NCI-H345 treated with DMSO at 0.1 percent for 48 hours (cell line): ENCODE measurements at regions not wholly inside any gene's neighbourhood (a gene's known extent, or its start where the extent isn't known, plus 50 kb on each side); places are given as distances from the start of the nearest gene placed in this dataset.

Experiments used
- DNase-seq: peaks from one replicate; lab custom pipeline; 2025; ENCODE audit not compliant: unreplicated experiment; lab: John Stamatoyannopoulos, UW

- DNase-seq = no peak
Measured at GRCh38 chr13:107358866-107359265, 790.9 kb upstream of the ARGLU1 start.

- DNase-seq = no peak
Measured at GRCh38 chr13:107351305-107351704, 783.4 kb upstream of the ARGLU1 start.

DNA sequence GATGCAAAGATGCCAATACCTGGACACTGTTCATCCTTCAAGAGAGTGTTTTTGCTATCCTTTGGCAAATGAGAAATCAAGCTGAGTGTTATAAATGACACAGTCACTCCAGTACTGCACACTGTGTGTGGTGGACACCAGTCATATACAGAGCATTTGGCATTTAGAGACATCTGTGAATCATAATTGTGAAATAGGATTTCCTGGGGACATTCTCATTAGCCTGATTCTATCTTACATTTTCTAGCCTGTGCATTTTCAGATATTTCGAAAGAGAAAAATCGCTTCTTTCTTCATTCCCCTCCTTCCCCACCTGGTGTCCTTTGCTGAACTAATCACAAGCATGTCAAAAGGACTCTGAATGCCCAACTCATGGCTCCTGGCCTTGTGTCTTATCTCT is 781.0 kb upstream of the ARGLU1 start:
- no peak for DNase-seq

DNA sequence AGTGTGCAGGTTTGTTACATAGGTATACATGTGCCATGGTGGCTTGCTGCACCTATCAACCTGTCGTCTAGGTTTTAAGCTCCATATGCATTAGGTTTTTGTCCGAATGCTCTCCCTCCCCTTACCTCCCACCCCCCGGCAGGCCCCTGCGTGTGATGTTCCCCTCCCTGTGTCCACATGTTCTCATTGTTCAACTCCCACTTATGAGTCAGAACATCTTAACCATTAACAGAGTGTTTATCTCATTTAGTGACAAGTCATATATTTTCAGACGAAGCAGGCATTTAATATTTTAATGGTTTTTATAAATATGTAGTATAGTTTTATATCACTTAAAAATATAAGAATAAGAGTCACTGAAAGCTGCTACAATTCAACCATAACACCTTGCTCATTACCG is 780.5 kb upstream of the ARGLU1 start:
- DNase-seq = no peak

GRCh38 chr13:107347641-107348369 is 779.9 kb upstream of the ARGLU1 start:
- no peak for DNase-seq

GRCh38 chr13:107342747-107343146 is 774.8 kb upstream of the ARGLU1 start:
- no peak for DNase-seq

- DNase-seq = no peak
Measured at GRCh38 chr13:107339209-107339608, 771.3 kb upstream of the ARGLU1 start.

DNA sequence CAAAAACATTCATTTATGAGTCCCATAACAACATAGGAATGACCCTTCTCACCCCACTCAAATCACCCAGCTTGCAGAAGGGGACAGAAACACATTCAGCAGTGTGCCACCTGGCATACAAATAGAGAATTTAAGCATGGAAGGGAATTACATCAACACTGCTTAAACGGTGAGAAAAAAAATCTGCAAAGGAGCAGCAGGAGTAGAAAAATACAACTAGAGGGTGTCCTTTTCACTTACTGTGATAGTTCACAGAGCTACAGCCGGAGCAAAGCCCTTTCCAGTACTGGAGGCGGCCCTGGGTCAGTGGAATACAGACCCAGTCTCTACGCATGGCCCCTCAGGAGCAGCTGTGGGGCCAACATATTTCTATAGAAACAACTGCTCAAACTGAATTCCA is 764.3 kb upstream of the ARGLU1 start:
- no peak for DNase-seq

DNA sequence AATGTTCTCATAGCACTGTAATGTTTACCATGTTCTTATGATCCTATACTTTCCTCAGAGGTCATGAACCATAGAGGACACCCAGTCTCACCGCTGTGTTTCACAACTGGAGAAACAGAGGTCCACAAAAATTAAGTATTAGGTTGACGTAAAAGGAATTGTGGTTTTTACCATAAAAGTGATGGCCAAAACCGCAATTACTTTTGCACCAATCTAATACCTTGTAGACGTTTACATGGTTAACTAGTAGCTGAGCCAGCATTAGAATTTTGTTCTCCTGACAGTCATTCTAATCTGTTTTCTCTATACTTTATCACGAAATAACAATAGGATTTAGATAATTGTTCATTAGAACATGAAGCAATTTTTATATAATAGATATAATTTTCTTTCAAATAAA is 763.4 kb upstream of the ARGLU1 start:
- no peak for DNase-seq

- no peak for DNase-seq
Measured at GRCh38 chr13:107330484-107330883, 762.5 kb upstream of the ARGLU1 start.

DNA sequence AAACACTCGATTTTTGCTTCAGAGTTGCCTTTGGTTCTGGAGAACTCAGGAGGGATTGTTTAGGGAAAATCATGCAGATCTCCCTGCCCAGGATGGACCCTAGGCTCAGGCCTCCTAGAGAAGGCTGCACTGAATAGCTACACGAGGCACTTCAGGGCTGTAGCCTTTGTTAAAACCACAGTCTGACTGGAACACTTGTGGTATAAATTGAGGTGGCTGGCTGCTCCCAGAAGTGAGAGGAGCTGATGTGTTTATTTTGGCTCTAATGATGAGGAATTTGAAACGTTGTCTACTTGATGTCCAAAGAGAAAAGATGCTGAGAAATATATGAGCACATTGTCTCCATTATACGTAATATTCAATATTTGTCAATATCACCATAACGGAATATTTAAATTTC is 762.1 kb upstream of the ARGLU1 start:
- DNase-seq = no peak

DNA sequence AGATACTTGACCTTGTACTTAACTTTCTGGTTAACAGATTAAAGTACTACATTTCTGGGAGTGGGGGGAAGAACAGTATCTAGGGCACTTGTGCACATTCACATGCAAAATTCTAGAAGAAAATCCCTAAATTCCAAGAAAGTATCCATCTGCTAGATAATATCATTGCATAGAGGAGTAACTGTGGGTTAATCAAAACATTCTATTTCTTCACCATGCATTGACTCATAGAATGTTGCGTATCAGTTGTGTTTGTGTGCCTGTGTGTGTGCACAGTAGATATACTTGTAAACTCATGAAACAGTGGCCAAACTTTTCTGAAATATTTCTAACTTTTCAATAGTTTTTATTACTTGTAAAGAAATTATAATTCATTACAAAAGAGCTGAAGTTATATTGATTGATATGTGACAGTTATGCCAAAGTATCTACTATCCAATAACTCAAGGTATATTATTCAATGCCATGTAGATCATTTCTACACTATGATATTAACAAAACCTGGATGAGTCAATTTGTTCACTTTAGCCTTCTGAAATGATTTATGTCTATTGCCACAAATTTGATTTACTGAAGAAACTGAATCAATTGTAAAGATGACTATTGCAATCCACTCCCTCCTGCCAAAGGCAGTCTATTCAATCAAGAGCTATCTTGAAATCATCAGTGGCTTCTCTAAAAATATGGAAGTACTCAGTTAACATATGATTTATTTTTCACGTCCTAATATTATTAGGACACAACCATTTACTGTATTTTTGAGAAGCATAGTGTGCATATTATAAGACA is 756.7 kb upstream of the ARGLU1 start:
- no peak for DNase-seq

GRCh38 chr13:107322228-107322627 is 754.3 kb upstream of the ARGLU1 start:
- DNase-seq = no peak

- DNase-seq = no peak
Measured at GRCh38 chr13:107305178-107305577, 737.2 kb upstream of the ARGLU1 start.

- DNase-seq = no peak
Measured at GRCh38 chr13:107301724-107302374, 733.9 kb upstream of the ARGLU1 start.

DNA sequence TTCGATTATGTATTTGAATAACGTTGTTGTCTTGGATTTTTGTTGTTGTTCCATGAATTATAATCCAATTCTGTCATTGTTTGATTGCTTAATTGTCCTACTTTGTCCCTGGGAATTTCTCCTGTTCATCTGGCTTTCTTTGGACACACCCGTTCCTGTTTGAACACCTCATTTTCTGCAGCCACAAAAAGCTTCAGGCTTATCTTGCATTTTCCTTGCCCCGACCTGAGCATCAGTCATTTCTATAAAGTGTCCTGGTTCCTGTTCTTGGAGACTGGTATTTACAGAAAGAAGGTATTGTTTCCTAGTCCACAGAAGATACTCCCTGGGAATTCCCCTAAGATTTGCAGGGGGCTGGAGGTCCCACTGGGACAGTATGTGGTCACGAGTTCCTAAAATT is 731.8 kb upstream of the ARGLU1 start:
- no peak for DNase-seq

DNA sequence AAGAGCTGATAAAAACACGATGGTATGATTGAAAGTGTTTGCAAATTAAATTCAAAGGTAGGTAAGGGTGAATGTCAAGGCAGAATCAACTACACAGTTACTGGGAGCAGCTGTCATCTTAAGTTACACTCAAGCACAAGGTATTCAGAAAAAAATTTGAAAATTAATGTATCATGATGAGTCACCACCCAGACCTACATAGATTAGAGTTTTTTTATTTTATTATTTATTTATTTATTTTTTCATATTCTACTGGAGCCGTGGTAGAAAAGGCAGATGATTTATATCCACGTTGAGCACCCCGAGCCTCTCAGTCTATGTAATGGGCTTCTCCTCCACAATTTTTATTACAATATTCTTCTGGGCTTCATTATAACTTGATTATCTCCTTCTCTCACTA is 728.9 kb upstream of the ARGLU1 start:
- no peak for DNase-seq

GRCh38 chr13:107295416-107296140 is 727.6 kb upstream of the ARGLU1 start:
- no peak for DNase-seq

DNA sequence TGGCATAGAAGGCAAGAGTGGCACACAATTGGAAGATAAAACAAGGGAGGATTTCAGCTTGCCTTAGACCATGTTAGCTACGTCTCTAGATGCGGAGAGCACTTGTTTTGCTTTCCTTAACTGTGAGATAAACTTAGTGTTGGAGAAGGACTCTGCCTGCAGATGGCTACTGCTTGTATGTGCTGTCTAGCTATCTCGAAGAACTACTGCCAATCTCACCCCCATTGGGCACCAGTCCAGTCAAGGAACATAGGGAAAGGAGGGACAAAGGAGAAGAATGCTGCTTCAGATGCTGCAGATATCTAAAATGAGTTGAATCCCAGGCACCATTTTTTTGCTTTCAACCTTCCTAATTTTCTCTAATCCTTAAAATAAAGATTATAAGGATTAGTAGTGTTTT is 726.0 kb upstream of the ARGLU1 start:
- no peak for DNase-seq

DNA sequence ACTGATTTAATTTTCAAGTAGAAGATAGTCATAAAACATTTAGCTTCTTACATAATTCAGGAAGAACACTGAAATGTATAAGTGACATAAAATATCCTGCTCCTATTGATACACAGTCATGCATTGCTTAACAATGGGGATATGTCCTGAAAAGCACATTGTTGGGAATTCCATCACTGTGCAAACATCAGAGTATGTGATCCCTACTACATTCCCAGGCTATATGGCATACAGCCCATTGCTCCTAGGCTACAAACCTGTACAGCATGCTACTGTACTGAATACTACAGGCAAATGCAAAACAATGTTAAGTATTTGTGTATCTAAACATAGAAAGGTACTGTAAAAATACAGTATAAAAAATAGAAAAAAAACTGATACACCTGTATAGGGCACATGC is 723.9 kb upstream of the ARGLU1 start:
- DNase-seq = no peak

- DNase-seq = no peak
Measured at GRCh38 chr13:107289540-107289939, 721.6 kb upstream of the ARGLU1 start.
